ENCODE measurements at regions not wholly inside any gene's neighbourhood (a gene's known extent, or its start where the extent isn't known, plus 50 kb on each side); places are given as distances from the start of the nearest gene placed in this dataset.

DNA sequence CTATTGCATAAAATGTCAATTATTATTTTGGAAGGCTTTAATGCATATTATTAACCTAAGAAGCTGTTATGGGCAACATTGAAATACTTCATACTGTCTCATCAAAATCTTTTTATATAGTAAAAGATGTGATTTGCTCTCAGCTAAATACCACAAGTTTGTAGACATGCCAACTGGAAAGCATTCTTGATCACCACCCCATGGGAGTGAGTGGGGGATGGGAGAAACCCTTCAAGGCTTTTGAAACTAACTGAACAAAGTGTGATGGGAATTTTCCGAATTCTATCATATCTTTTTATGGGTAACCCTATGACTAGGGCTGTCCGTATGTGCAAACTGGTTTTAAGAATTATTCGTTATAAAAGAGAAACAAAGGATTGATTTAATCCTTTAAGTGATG, 377.3 kb upstream of the JAG1 start:
- TF ChIP-seq, protein P1, sequence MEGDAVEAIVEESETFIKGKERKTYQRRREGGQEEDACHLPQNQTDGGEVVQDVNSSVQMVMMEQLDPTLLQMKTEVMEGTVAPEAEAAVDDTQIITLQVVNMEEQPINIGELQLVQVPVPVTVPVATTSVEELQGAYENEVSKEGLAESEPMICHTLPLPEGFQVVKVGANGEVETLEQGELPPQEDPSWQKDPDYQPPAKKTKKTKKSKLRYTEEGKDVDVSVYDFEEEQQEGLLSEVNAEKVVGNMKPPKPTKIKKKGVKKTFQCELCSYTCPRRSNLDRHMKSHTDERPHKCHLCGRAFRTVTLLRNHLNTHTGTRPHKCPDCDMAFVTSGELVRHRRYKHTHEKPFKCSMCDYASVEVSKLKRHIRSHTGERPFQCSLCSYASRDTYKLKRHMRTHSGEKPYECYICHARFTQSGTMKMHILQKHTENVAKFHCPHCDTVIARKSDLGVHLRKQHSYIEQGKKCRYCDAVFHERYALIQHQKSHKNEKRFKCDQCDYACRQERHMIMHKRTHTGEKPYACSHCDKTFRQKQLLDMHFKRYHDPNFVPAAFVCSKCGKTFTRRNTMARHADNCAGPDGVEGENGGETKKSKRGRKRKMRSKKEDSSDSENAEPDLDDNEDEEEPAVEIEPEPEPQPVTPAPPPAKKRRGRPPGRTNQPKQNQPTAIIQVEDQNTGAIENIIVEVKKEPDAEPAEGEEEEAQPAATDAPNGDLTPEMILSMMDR (IDR thresholded peaks at IDR 0.05): no peak
- no peak for TF ChIP-seq POLR2A (IDR thresholded peaks at IDR 0.05)

Data from lower leg skin (tissue), 3 donors.